GM19463 (cell line): ENCODE measurements at regions not wholly inside any gene's neighbourhood (a gene's known extent, or its start where the extent isn't known, plus 50 kb on each side); places are given as distances from the start of the nearest gene placed in this dataset.

Experiments used
- ATAC-seq: cut with Tn5 transposase; IDR thresholded peaks from one replicate; pipeline ENCODE4 v1.9.1; 2021; ENCODE audit warnings: mild to moderate bottlenecking, moderate library complexity; ENCODE audit not compliant: unreplicated experiment

DNA sequence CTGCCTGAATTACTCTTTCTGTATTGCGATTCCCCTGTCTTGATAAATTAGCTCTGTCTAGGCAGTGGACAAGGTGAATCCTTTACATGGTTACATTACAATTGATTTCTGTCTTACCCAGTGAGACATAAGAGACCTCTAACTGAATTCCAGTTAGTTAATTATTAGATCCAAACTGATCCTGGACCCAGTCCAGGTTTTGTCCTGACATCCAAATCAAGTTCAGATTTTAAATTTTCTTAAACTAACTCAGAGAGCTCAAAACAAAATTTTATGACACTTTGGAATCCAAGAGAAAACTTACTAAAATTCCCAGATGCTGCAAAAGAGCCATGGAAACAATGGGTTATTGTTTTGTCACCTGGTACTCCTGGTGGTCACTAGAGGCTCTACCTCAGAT lies 2166.6 kb downstream of the TP53TG3F start:
- ATAC-seq, result no peak

DNA sequence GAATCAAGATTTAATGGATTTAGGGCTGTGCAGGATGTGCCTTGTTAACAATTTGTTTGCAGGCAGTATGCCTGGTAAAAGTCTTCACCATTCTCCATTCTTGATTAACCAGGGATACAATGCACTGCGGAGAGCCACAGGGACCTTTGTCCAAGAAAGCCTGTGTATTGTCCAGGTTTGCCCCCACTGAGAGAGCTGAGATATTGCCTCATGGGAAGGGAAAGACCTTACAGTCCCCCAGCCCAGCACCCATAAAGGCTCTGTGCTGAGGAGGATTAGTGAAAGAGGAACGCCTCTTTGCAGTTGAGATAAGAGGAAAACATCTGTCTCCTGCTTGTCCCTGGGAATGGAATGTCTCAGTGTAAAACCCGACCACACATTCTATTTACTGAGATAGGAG lies 2169.6 kb downstream of the TP53TG3F start:
- ATAC-seq, result no peak

DNA sequence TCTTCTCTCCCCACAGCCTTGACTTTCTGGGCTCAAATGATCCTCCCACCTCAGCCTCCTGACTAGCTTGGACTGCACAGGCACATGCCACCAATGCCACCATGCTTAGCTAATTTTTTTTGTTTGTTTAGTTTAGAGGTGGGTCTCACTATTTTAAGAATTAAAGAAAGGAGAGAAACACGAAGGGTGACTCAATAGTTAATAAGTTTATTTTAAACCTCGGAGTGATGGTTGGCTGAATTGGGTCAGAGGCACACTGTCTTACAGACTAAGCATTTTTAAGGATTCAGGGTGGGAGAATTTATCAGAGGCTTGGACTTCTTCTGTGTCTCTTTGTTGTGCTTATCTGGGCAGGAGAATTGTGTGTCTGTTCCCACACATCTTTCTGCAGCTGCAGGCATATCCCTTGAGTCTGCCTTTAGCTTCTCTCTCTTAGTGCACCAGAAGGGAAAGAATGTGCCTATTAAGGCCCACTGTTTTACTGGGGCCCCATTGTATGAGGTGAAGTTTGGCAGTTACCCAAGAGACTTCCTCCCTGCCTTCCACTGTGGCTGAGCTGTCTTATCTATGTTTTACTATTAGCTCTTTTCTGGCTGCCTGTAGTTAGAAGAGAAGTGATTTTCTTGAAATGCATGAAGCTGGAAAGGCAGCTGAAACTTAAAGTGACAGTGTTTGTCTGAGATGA lies 2172.0 kb downstream of the TP53TG3F start:
- no peak for ATAC-seq

DNA sequence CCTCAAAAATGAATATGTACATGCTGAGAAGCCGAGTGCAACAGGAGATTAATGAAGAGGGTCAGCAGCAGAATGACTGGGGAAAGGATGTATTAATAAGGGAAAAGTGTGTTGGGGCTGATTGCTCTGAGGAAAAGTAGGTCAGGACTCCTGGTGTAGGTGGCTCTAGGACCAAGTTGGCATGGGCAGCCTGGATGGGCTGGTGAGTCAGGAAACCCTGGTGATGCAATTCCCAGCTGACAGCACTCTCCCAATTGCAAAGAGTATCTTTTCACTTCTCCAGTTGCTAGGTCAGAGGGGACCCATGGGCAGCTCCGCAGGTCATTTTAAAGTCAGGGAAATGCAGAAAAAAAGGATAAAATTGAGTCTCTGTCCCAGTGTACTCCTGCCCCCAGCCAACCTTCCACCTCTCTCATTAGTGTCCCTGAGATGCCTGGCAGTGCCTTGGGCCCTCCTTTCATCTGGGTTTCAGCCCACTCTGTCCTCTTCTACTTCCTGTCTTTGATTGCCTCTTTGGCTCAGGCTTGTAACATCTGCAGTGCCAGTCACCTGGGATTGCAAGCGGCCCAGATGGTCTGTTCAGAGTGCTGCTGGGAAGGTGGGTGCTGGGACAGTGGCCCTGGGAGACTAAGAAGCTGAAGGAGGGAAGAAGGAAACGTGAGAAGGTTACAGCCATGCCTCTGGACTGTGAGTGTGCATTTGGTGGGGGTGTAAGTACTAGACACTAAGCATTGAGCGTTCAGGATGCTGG lies 2177.2 kb downstream of the TP53TG3F start:
- no peak for ATAC-seq

DNA sequence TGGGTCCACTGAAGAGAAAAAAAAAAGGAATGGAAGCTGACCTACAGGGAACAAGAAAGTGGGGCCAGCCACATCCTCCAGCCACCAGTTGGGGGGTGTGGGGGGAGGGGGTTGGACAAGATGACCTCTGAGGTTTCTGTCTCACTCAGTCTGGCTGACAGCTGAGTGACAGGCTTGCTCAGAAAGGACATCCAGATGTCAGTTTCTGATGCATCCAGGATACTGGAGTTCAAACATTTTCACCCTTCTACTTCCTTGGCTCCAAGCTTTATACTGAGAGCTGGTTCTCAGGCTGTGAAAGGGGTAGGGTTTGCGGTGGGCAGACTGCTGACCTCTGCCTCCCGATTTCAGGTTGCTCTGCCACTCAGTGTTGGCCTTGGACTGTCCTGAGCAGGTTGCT lies 2178.3 kb downstream of the TP53TG3F start:
- ATAC-seq, result no peak

DNA sequence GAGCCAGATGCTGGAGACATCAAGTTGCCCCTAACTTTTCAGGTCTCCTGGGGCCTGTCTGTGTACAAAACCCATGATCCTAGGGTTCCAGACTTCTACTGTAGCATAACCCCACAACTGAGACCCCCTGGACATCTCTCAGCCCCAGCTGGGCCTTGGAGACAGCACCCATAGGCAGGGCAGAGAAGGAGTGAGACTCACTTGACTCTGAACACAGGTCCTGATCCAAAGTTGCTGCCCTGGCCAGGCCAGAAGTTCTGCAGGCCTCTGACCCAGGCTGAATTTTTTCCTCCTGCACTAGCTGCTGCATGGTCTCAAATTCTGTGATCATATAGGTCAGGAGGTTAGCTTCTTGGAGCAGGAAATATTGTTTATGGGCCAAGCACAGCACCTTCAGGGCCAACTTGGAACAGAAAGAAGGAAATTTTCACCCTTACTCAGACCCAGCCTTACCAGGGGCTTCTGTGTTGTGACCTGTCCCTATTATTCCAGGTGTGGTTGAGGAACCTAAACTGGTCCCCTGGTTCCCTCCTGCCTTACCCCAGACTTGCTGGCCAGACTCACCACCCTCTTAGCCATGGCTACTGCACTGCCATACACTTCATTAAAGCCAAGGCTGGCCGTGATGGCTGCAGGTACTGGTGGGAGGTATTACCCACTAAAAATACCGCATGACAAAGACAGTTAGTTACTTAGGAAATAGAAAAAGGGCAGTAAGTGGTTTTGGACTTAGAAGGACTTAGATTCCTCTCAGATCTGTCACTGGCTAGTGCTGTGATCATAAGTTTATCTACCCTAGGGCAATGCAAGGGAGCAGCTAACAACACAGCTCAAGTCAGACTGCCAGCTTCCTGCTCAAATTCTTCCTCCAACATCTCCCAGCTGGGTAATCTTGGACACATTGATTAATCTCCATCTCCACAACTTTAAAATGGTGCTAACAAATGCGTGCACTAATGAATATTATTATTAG lies 2180.1 kb downstream of the TP53TG3F start:
- ATAC-seq, result no peak

DNA sequence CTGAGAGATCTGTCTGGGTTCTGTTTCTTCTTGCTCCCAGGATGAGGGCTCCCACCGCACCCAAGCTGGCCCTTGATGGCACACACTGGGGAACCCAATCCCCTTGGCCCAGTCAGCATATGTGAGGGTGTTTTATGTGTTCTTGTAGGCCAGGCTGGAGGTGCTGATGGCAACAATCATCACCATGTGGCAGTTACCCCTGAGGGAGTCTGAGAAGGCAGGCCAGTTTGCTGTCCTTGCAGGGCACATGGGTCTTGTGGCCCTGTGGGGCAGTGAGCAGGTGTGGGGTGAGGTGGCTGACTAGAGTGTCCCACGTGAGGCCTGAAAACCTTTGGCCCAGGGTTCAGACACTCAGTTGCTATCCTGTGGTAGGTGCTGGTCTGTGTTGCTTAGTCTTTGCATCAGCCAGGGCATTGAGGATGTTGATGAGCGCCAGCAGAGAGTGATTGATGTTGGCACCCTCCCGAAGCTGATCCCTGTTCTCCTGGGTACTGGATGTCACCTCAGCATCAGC lies 2183.0 kb downstream of the TP53TG3F start:
- no peak for ATAC-seq

DNA sequence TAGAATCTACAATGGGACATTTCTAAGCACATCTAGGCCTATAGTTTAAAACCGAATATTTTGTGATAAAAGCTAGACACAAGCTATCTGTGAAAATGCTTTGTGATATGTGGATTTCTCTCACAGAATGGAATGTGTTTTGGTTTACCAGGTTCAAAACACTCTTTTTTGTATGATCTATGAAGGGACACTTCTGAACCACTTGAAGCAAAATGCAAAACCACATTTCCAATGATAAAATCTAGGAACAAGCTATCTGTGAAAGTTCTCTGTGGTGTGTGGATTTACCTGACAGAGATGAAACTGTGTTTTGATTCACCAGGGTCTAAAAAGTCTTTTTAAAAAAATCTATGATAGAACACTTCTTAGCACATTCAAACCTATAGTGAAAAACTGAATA lies 2192.4 kb downstream of the TP53TG3F start:
- no peak for ATAC-seq

DNA sequence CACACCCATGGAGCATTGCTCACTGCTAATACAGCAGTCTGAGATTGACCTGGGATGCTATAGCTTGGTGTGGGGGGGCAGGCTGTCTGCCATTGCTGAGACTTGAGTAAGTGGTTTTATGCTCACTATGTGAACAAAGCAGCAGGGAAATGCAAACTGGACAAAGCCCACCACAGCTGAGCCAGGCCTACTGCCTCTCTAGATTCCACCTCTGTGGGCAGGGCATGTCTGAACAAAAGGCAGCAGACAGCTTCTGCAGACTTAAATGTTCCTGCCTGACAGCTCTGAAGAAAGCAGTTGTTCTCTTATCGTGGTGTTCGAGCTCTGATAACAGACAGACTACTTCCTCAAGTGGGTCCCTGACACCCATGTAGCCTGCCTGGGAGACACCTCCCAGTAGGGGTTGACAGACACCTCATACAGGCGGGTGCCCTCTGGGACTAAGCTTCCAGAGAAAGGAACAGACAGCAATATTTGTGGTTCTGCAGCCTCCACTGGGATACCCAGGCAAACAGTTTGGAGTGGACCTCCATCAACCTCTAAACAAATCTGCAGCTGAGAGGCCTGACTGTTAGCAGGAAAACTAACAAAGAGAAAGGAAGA lies 2204.8 kb downstream of the TP53TG3F start:
- no peak for ATAC-seq

DNA sequence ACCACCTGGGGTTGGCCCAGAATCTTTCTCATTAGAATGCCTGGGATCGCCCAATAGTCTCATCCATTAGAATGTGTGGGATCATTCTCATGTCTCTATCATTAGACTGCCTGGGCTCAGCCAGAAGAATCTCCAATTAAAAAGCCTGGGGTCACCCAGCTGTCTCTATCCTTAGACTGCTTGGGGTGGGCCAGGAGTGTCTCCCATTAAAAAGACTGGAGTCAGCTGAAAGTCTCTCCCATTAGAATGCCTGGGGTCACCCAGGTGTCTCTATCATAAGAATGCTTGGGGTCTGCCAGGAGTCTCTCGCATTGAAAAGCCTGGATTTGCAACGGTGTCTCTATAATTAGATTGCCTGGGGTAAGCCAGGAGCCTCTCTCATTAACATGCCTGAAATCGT lies 2225.7 kb downstream of the TP53TG3F start:
- ATAC-seq, result no peak

DNA sequence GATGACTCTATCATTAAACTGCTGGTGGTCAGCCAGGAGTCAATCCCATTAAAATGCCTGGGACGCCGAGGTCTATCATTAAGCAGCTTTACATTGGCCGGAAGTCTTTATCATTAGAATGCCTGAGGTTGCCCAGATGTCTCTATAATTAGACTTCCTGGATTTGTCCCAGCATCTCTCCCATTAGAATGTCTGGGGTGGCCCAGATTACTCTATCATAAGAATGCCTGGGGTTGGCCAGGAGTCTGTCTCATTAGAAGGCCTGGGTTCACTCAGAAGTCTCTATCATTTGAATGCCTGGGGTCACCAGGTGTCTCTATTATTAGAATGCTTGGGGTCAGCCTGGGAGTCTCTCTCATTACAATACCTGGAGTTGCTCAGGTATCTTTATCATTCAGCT lies 2227.2 kb downstream of the TP53TG3F start:
- ATAC-seq, result no peak

DNA sequence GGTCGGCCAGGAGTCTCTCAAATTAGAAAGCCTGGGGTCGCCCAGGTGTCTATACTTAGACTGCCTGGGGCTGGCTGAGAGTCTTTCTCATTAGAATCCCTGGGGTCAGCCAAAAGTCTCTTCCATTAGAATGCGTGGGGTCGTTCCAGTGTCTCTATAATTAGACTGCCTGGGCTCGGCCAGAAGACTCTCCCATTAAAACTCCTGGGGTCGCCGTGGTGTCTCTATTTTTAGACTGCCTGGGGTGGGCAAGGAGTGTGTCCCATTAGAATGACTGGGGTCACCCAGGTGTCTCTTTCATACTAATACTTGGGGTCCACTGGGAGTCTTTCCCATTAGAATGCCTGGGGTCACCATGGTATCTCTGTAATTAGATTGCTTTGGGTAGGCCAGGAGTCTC lies 2227.7 kb downstream of the TP53TG3F start:
- ATAC-seq, result no peak

DNA sequence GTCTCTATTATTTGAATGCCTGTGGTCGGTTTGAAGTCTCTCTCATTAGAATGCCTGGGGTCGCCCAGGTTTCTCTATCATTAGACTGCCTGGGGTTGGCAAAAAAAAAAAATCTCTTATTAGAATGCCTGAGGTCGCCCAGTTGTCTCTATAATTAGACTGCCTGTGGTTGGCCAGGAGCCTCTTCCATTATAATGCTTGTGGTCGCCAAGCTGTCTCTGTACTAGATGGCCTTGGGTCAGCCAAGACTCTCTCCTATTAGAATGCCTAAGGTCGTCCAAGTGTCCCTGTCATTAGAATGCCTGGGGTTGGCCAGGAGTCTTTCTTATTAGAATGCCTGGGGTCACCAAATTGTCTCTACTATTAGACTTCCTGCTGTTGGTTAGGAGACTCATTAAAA lies 2228.4 kb downstream of the TP53TG3F start:
- ATAC-seq, result no peak

DNA sequence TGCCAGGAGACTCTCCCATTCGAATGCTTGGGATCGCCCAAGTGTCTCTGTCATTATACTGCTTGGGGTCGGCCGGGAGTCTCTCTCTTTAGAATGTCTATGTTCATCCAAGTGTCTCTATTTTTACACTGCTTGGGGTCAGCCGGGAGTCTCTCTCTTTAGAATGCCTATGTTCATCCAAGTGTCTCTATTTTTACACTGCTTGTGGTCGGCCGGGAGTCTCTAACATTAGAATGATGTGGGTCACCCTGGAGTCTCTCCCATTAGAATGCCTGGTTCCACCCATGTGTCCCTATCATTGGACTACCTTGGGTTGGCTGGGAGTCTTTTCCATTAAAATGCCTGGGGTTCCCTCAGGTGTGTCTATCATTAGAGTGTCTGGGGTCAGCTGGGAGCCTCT lies 2230.4 kb downstream of the TP53TG3F start:
- no peak for ATAC-seq

DNA sequence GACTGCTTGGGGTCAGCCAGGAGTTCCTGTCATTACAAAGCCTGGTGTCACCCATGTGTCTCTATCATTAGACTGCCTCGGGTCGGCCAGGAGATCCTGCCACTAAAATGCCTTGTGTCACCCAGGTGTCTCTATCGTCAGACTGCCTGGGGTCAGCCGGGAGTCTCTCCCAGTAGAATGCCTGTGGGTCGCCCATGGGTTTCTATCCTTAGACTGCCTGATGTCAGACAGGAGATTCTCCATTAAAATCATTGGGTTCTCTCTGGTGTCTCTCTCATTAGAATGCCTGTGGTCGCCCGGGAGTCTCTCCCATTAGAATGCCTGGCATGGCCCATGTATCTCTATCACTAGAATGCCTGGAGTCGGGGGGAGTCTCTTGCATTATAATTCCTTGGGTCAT lies 2231.0 kb downstream of the TP53TG3F start:
- no peak for ATAC-seq

DNA sequence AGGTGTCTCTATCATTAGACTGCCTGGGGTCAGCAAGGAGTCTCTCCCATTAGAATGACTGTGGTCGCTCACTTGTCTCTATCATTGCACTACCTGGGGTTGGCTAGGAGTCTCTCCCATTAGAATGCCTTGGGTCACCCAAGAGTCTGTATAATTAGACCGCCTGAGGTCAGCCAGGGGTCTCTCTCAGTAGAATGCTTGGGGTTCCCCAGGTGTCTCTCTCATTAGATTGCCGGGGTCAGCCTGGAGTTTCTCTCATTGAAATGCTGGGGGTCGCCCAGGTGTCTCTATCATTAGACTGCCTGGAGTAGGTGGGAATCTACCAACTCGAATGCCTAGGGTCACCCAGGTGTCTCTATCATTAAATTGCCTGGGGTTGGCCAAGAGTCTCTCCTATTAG lies 2231.6 kb downstream of the TP53TG3F start:
- no peak for ATAC-seq

DNA sequence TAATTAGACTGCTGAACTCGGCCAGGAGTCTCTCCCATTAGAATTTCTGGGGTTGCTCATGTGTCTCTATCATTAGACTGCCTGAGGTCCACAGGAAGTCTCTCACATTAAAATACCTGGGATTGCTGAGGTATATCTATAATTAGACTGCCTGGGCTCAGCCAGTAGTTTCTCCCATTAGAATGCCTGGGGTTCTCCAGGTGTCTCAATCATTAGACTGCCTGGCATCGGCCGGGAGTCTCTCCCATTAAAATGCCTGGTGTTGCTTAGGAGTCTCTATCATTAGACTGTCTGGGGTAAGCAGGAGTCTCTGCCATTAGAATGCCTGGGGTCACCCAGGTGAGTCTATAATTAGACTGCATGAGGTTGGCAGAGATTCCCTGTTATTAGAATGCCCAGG lies 2233.4 kb downstream of the TP53TG3F start:
- no peak for ATAC-seq

DNA sequence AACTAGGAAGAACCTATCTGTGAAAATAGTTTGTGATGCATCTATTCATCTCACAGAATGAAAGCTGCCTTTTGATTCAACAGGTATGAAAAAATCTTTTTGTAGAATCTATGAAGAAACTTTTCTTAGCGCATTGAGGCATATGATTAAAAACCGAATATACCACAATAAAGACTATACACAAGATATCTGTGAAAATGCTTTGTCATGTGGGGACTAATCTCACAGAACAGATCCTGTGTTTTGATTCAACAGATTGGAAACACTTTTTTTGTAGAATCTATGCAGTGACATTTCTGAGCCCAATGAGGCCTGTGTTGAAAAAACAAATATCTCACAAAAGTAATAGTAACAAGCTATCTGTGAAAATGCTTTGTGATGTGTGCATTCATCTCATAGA lies 2247.5 kb downstream of the TP53TG3F start:
- ATAC-seq, result no peak

DNA sequence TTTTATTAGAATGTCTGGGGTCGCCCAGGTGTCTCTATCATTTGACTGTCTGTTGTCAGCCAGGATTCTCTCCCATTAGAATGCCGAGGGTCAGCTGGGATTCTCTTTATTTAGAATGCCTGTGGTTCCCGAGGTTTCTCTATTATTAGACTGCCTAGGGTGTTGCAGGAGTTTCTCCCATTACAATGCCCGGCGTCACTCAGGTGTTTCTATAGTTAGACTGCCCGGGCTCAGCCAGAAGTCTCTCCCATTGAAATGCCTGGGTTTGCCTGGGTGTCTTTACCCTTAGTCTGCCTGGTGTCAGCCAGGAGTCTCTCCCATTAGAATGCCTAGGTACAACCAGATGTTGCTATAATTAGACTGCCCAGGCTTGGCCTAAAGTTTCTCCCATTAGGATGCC lies 2252.0 kb downstream of the TP53TG3F start:
- ATAC-seq, result no peak

DNA sequence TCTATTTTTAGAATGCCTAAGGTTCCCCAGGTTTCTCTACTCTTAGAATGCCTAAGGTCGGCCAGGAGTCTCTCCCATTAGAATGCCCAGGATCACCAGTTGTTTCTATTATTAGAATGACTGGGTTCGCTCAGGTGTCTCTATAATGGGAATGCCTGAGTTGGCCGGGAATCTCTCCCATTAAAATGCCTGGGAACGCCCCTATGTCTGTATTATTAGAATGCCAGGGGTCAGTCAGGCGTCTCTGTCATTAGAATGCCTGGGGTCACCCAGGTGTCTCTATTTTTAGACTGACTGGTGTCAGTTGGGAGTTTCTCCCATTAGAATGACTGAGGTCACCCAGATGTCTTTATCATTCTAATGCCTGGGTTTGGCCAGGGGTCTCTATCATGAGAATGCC lies 2252.5 kb downstream of the TP53TG3F start:
- ATAC-seq, result no peak
